Sigmoid colon (tissue), 4 donors: ENCODE measurements at regions not wholly inside any gene's neighbourhood (a gene's known extent, or its start where the extent isn't known, plus 50 kb on each side); places are given as distances from the start of the nearest gene placed in this dataset.

Experiments used
- POLR2A ChIP-seq, 2 donors: fragments of 450-650 bp; IDR thresholded peaks; one replicate each; pipeline ENCODE4 v1.6.1; 2016; ENCODE audit warnings: antibody characterized with exemption in 2 of 2, mild to moderate bottlenecking in 2 of 2, moderate library complexity in 2 of 2
- POLR2AphosphoS5 ChIP-seq, 4 donors: sonication (generic); formaldehyde crosslinking; IDR thresholded peaks; one replicate each; pipeline ENCODE4 v1.6.1; 2017; ENCODE audit warnings: antibody characterized with exemption in 4 of 4

DNA sequence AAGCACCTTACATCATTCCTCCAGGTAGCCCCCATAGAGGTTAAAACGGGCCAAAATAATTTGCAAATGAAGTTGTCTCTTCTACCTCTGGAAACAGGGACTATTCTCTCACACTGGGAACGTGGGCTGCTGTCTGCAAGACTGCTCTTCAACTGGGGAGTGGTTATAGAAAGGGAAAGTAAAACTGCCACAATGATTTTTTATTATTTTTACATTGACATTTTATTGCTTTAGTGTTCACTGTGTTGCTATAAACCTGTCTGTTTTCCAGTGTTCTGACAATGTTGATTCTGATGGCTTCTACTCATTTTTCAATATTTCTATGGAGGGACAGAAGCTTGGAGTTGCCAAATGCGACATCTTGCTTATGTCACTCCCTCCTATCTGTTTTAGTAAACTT, 115.1 kb upstream of the ANTXRL start:
- TF ChIP-seq POLR2A (IDR thresholded peaks at IDR 0.05): no peak
- no peak for TF ChIP-seq POLR2AphosphoS5 (IDR thresholded peaks at IDR 0.05)
